Activated naive CD8-positive, alpha-beta T cell treated with anti-CD3 and anti-CD28 coated beads, Interleukin-2, amount 50 U/mL, for 24 hours (primary cell): ENCODE measurements at regions not wholly inside any gene's neighbourhood (a gene's known extent, or its start where the extent isn't known, plus 50 kb on each side); places are given as distances from the start of the nearest gene placed in this dataset.

Source experiments
- ATAC-seq: fragments of 150-1000 bp; cut with Tn5 transposase; one replicate; pipeline ENCODE4 v1.10.0; 2021
- DNase-seq: peaks from one replicate; pipeline ENCODE4 v3.0.0; 2021
- H3K27ac Mint-ChIP-seq: one replicate; pipeline ENCODE4 v1.8.0; 2021; ENCODE audit warnings: mild to moderate bottlenecking, mixed read lengths
- H3K27me3 Mint-ChIP-seq: one replicate; pipeline ENCODE4 v1.8.0; 2021; ENCODE audit warnings: mixed read lengths
- H3K36me3 Mint-ChIP-seq: one replicate; pipeline ENCODE4 v1.8.0; 2021; ENCODE audit warnings: low read depth, mixed read lengths
- H3K4me1 Mint-ChIP-seq: one replicate; pipeline ENCODE4 v1.8.0; 2021; ENCODE audit warnings: mixed read lengths
- H3K4me3 Mint-ChIP-seq: one replicate; pipeline ENCODE4 v1.8.0; 2021; ENCODE audit warnings: mild to moderate bottlenecking, moderate library complexity, mixed read lengths
- H3K9me3 Mint-ChIP-seq: one replicate; pipeline ENCODE4 v1.8.0; 2021; ENCODE audit warnings: mixed read lengths

GRCh38 chr14:48874711-48875110 lies 711.5 kb downstream of the RPS29 start:
- H3K27ac Mint-ChIP-seq, result no peak overlapping the region
- ATAC-seq (no peak), DNase-seq (no peak)
- H3K9me3 Mint-ChIP-seq, result no peaks in the 10 kb centered on the region
- no peaks in the 10 kb centered on the region for H3K27me3 Mint-ChIP-seq
- no peaks in the 10 kb centered on the region for H3K36me3 Mint-ChIP-seq
- H3K4me1 Mint-ChIP-seq, result no peaks in the 10 kb centered on the region
- no peak overlapping the region for H3K4me3 Mint-ChIP-seq

DNA sequence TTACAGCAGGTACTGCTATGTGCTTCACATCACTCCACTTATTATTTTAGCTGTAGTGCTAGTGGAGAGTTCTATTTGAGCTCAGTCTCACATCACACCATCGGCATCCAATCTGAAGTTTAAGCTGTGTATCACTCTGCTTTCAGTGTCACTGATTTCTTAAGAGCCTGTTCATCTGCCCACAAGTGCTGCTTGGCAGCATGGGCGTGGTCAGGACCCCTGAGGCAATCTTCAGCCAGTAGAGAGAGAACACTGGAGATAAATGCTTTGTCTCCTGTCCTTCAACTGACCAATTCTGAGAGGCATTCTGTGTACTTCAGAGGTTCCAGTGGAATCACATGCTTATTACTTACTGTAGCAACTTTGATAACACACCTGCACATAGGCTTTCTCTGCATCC lies 728.8 kb downstream of the RPS29 start:
- Mint-ChIP-seq H3K27me3 (no peaks in the 10 kb centered on the region), H3K27ac (no peak overlapping the region), H3K36me3 (no peaks in the 10 kb centered on the region), H3K4me3 (no peak overlapping the region), H3K4me1 (no peaks in the 10 kb centered on the region), H3K9me3 (no peaks in the 10 kb centered on the region)
- ATAC-seq, result no peak
- DNase-seq, result no peak

GRCh38 chr14:48853159-48853558 lies 733.0 kb downstream of the RPS29 start:
- no peak for DNase-seq
- no peak overlapping the region for H3K27ac Mint-ChIP-seq

GRCh38 chr14:48849741-48850322 lies 736.3 kb downstream of the RPS29 start:
- DNase-seq, result no peak
- peaks cover 8% of the 10 kb centered on the region for H3K9me3 Mint-ChIP-seq
- no peak overlapping the region for H3K27ac Mint-ChIP-seq
- H3K36me3 Mint-ChIP-seq, result no peaks in the 10 kb centered on the region
- H3K4me3 Mint-ChIP-seq, result no peak overlapping the region
- no peaks in the 10 kb centered on the region for H3K4me1 Mint-ChIP-seq
- no peaks in the 10 kb centered on the region for H3K27me3 Mint-ChIP-seq
- no peak for ATAC-seq

More at GRCh38 chr14:48853159-48853558, 733.0 kb downstream of the RPS29 start:
- no peak for ATAC-seq
- no peaks in the 10 kb centered on the region for H3K4me1 Mint-ChIP-seq
- no peaks in the 10 kb centered on the region for H3K9me3 Mint-ChIP-seq
- H3K36me3 Mint-ChIP-seq, result no peaks in the 10 kb centered on the region
- H3K4me3 Mint-ChIP-seq, result no peak overlapping the region
- no peaks in the 10 kb centered on the region for H3K27me3 Mint-ChIP-seq

DNA sequence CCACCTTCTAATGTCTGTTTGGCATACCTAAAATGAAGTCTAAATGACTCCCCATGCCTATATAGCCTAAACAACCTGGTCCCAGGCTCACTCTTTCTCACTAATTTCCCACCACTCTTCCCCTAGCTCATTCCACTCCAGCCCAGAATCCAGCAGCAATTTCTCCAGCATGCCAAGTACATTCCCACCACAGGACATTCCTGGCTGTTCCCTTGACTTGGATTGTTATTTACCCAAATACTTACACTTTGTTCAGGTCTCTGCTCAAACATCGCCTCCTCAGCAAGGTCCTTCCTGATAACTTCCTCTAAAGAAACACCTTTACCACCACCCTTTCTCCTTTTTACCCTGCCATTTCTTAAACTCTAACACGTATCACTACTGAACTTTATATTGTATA lies 743.4 kb downstream of the RPS29 start:
- Mint-ChIP-seq H3K4me1 (no peaks in the 10 kb centered on the region), H3K4me3 (no peak overlapping the region), H3K27me3 (no peaks in the 10 kb centered on the region), H3K36me3 (no peaks in the 10 kb centered on the region), H3K9me3 (peaks cover 8% of the 10 kb centered on the region), H3K27ac (no peak overlapping the region)
- ATAC-seq, result no peak
- no peak for DNase-seq

DNA sequence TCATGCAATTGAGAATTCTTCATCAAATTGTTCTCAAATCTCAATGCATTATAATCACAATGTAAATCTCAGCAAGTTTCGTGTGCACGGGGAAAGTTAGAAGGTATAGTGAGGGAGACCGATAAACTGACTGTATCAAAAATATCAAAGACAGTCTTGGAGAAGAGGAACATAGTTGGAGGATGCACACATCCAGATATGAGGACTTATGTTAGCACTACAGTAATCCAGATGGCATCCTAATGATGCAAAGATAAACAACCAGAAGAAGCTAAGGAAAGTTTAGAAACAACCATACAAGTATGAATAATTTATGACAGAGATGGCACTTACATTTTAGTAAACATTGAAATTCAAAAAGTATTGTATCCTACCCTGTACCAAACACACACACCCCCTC lies 760.1 kb downstream of the RPS29 start:
- no peaks in the 10 kb centered on the region for H3K27me3 Mint-ChIP-seq
- H3K27ac Mint-ChIP-seq, result no peak overlapping the region
- no peaks in the 10 kb centered on the region for H3K36me3 Mint-ChIP-seq
- H3K4me3 Mint-ChIP-seq, result no peak overlapping the region
- ATAC-seq (no peak), DNase-seq (no peak)
- no peaks in the 10 kb centered on the region for H3K9me3 Mint-ChIP-seq
- no peaks in the 10 kb centered on the region for H3K4me1 Mint-ChIP-seq

DNA sequence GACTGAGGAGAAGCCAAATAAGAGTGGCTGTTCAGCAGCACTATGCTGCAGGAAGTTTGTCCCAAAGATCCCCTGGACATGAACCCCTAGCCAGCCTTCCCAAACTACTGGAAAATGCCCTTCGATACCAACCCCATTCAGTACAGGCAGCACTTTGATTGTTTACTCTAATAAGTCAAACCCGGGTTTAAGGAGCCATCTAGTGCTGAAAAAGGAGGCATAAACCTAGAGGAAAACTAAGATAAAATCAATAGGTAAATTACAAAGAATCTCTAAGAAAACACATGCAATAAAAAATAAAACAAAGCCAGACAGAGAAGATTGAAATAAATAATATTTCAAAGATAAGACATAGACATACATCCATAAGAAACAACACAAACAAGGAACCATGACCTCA lies 771.6 kb downstream of the RPS29 start:
- H3K36me3 Mint-ChIP-seq, result no peaks in the 10 kb centered on the region
- H3K27ac Mint-ChIP-seq, result no peak overlapping the region
- H3K4me1 Mint-ChIP-seq, result no peaks in the 10 kb centered on the region
- DNase-seq (no peak), ATAC-seq (no peak)
- no peaks in the 10 kb centered on the region for H3K27me3 Mint-ChIP-seq
- H3K9me3 Mint-ChIP-seq, result peaks cover 4% of the 10 kb centered on the region
- H3K4me3 Mint-ChIP-seq, result no peak overlapping the region

DNA sequence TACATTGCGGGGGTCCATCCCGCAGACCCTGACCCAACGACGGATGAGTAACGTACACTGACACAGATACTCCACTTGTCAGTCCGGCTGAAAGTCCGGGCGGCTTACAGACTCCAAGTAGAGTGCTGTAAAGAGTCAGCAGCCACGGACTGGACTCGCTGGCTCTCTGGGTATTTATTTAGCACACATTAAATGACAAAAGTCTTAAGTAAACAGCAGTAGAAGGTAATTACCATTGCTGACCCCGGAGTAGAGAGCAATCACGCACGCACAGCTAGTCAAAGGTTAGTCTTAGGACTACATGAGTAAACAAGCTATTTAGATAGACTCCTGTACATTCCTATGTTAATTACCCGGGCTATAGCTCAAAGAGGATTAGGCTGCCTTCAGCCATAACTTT lies 780.9 kb downstream of the RPS29 start:
- H3K4me3 Mint-ChIP-seq, result no peak overlapping the region
- H3K27me3 Mint-ChIP-seq, result no peaks in the 10 kb centered on the region
- peaks cover 3% of the 10 kb centered on the region for H3K9me3 Mint-ChIP-seq
- DNase-seq (no peak), ATAC-seq (no peak)
- no peaks in the 10 kb centered on the region for H3K36me3 Mint-ChIP-seq
- H3K4me1 Mint-ChIP-seq, result no peaks in the 10 kb centered on the region
- no peak overlapping the region for H3K27ac Mint-ChIP-seq

DNA sequence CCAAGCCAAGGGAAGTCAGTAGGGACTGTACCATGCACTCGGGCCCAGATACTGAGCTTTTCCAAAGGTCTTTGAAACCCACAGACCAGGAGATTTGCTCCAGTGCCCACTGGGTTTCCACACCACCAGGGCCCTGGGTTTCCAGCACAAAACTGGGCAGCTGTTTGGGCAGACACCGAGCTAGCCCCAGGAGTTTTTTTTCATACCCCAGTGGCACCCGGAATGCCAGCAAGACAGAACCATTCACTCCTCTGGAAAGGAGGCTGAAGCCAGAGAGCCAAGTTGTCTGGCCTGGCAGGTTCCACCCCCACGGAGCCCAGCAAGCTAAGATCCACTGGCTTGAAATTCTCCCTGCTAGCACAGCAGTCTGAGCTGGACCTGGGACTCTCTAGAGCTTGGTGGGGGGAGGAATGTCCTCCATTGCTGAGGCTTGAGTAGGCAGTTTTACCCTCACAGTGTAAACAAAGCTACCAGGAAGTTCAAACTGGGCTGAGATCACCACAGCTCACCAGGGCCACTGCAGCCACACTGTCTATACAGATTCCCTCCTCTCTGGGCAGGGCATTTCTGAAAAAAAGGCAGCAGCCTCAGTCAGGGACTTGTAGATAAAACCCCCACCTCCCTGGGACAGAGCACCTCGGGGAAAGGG lies 793.7 kb downstream of the RPS29 start:
- H3K9me3 Mint-ChIP-seq, result no peaks in the 10 kb centered on the region

DNA sequence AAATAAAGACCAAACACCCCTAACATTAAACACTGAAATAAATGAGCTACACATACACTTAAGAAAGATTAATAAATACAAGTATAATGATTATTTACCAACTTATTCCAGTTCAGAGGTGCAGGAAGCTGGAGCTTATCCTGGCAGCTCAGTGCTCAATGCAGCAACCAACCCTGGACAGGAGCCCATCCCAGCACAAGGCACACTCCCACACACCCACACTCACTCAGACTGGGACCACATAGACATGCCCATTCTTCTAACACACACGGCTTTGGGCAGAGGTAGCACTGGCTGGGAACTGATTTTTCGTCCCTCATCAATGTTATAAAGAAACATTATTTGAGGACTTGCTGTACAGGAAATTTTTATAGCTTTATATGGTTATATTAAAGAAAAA lies 797.4 kb downstream of the RPS29 start:
- Mint-ChIP-seq H3K27me3 (no peaks in the 10 kb centered on the region), H3K4me3 (no peak overlapping the region), H3K27ac (no peak overlapping the region), H3K4me1 (no peaks in the 10 kb centered on the region), H3K9me3 (no peaks in the 10 kb centered on the region), H3K36me3 (no peaks in the 10 kb centered on the region)
- DNase-seq (no peak), ATAC-seq (no peak)

More for the DNA sequence above, 793.7 kb downstream of the RPS29 start:
- Mint-ChIP-seq H3K36me3 (no peaks in the 10 kb centered on the region), H3K27me3 (no peaks in the 10 kb centered on the region), H3K27ac (no peak overlapping the region), H3K4me3 (no peak overlapping the region), H3K4me1 (no peaks in the 10 kb centered on the region)
- DNase-seq, result no peak
- no peak for ATAC-seq

- Mint-ChIP-seq H3K4me3 (no peak overlapping the region), H3K27ac (no peak overlapping the region), H3K4me1 (no peaks in the 10 kb centered on the region), H3K36me3 (no peaks in the 10 kb centered on the region), H3K27me3 (no peaks in the 10 kb centered on the region), H3K9me3 (no peaks in the 10 kb centered on the region)
- no peak for DNase-seq
- no peak for ATAC-seq
Measured at GRCh38 chr14:48786498-48786897, 799.7 kb downstream of the RPS29 start.

- H3K9me3 Mint-ChIP-seq, result no peaks in the 10 kb centered on the region
- H3K4me1 Mint-ChIP-seq, result no peaks in the 10 kb centered on the region
- ATAC-seq, result no peak
- no peak overlapping the region for H3K4me3 Mint-ChIP-seq
- H3K36me3 Mint-ChIP-seq, result no peaks in the 10 kb centered on the region
- no peak overlapping the region for H3K27ac Mint-ChIP-seq
- DNase-seq, result no peak
- no peaks in the 10 kb centered on the region for H3K27me3 Mint-ChIP-seq
Measured at GRCh38 chr14:48771717-48772116, 814.5 kb downstream of the RPS29 start.

DNA sequence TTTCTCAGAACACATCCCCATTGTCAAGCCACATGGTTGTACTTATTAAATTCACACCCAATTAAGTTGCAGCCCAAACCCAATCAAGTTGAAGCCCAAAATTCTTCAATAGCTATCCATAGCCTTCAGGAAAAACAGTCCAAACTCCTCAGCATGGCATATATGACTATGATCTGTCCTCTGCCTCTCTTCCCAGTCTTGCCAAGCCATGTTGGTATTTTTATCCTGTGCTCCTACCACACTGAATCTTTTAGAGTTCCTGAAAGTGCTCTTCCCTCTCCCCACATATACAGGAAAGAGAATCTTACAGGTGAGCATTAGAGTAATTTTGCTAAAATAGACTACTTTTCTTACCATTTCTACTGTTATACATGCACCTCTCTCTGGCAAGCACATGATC lies 834.9 kb downstream of the RPS29 start:
- H3K4me3 Mint-ChIP-seq, result no peak overlapping the region
- H3K4me1 Mint-ChIP-seq, result no peaks in the 10 kb centered on the region
- no peaks in the 10 kb centered on the region for H3K27me3 Mint-ChIP-seq

DNA sequence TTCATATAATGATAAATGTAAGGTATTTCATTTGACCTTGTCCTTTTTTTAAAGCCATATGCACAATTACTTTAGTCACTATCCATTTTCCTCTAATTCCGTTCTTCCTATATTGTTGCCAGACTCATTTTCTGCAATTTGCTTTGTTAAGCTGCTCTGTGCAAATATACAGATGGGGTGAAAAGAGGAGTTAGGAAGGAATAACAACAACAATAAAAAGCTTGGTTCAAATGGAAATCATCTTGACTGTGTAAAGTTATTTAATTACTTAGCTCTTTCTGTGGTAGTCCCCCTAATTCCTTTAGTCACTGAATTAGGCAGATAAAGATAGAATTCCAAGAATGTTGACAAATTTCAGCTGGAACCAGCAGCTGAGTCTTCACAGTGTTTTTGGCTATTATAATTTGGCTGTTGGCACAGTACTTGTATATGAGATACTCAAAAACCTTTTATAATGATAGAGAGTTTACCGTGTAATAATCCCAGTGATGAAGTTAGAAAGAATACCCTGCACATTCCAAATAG lies 838.0 kb downstream of the RPS29 start:
- H3K36me3 Mint-ChIP-seq, result no peaks in the 10 kb centered on the region
- DNase-seq (no peak), ATAC-seq (no peak)
- H3K27me3 Mint-ChIP-seq, result no peaks in the 10 kb centered on the region
- no peaks in the 10 kb centered on the region for H3K9me3 Mint-ChIP-seq
- no peaks in the 10 kb centered on the region for H3K4me1 Mint-ChIP-seq
- no peak overlapping the region for H3K4me3 Mint-ChIP-seq
- no peak overlapping the region for H3K27ac Mint-ChIP-seq

More for the DNA sequence above, 834.9 kb downstream of the RPS29 start:
- no peaks in the 10 kb centered on the region for H3K36me3 Mint-ChIP-seq
- no peak for ATAC-seq
- no peak overlapping the region for H3K27ac Mint-ChIP-seq
- DNase-seq, result no peak
- no peaks in the 10 kb centered on the region for H3K9me3 Mint-ChIP-seq

GRCh38 chr14:48747561-48748089 lies 838.6 kb downstream of the RPS29 start:
- H3K27me3 Mint-ChIP-seq, result no peaks in the 10 kb centered on the region
- no peaks in the 10 kb centered on the region for H3K9me3 Mint-ChIP-seq
- no peaks in the 10 kb centered on the region for H3K36me3 Mint-ChIP-seq
- H3K4me3 Mint-ChIP-seq, result no peak overlapping the region
- ATAC-seq (no peak), DNase-seq (no peak)
- no peaks in the 10 kb centered on the region for H3K4me1 Mint-ChIP-seq
- H3K27ac Mint-ChIP-seq, result no peak overlapping the region
